Smooth muscle cell (in vitro differentiated cells): ENCODE measurements at regions not wholly inside any gene's neighbourhood (a gene's known extent, or its start where the extent isn't known, plus 50 kb on each side); places are given as distances from the start of the nearest gene placed in this dataset.

Experiments used
- DNase-seq: peaks from one replicate; lab custom pipeline; 2025; ENCODE audit not compliant: unreplicated experiment; lab: John Stamatoyannopoulos, UW
- H2AFZ ChIP-seq: fragments of 200-600 bp; sonication (generic); 2 replicates; pipeline ENCODE4 v1.6.0; 2016; ENCODE audit warnings: antibody characterized with exemption, low read depth, mild to moderate bottlenecking
- H3F3A ChIP-seq: fragments of 200-600 bp; sonication (generic); 2 replicates; pipeline ENCODE4 v1.6.0; 2017; ENCODE audit warnings: antibody characterized with exemption, low read depth
- H3K27ac ChIP-seq: fragments of 200-600 bp; sonication (generic); 2 replicates; pipeline ENCODE4 v1.5.1; 2016; ENCODE audit warnings: low read depth, mild to moderate bottlenecking
- H3K27me3 ChIP-seq: fragments of 200-600 bp; sonication (generic); 2 replicates; pipeline ENCODE4 v1.6.1; 2016; ENCODE audit warnings: low read depth, mild to moderate bottlenecking
- H3K36me3 ChIP-seq: fragments of 200-600 bp; sonication (generic); 2 replicates; pipeline ENCODE4 v1.5.1; 2016; ENCODE audit warnings: low read depth
- H3K4me1 ChIP-seq: fragments of 200-600 bp; sonication (generic); 2 replicates; pipeline ENCODE4 v1.5.1; 2016; ENCODE audit warnings: low read depth
- H3K4me2 ChIP-seq: fragments of 200-600 bp; sonication (generic); 2 replicates; pipeline ENCODE4 v1.6.0; 2016; ENCODE audit warnings: mild to moderate bottlenecking
- H3K4me3 ChIP-seq: fragments of 200-600 bp; sonication (generic); 2 replicates; pipeline ENCODE4 v1.5.1; 2016; ENCODE audit warnings: mild to moderate bottlenecking
- H3K79me2 ChIP-seq: fragments of 200-600 bp; sonication (generic); 2 replicates; pipeline ENCODE4 v1.6.0; 2016; ENCODE audit warnings: low read depth, mild to moderate bottlenecking
- H3K9ac ChIP-seq: fragments of 200-600 bp; sonication (generic); 2 replicates; pipeline ENCODE4 v1.6.0; 2016; ENCODE audit warnings: low read depth
- H3K9me3 ChIP-seq: fragments of 200-600 bp; sonication (generic); replicated peaks from 2 replicates; pipeline ENCODE4 v1.5.1; 2016; ENCODE audit warnings: low read depth
- H4K20me1 ChIP-seq: fragments of 200-600 bp; sonication (generic); 2 replicates; pipeline ENCODE4 v1.6.0; 2016; ENCODE audit warnings: low read depth
- CTCF ChIP-seq: fragments of 200-600 bp; sonication (generic); IDR thresholded peaks from 2 replicates; pipeline ENCODE4 v1.5.1; 2017; ENCODE audit warnings: borderline replicate concordance, mild to moderate bottlenecking, antibody characterized with exemption; ENCODE audit not compliant: insufficient read depth, poor library complexity, severe bottlenecking
- WGBS: methylation state at CpG from one replicate; pipeline ENCODE4 v1.1.7; 2016; ENCODE audit warnings: low lambda C conversion rate; 5-methylcytosine and 5-hydroxymethylcytosine counted together

GRCh38 chr12:25822281-25822680, 136.2 kb upstream of the RASSF8 start:
- Histone ChIP-seq H4K20me1 (no peaks in the 10 kb centered on the region), H2AFZ (no peak overlapping the region), H3K9ac (no peak overlapping the region), H3K79me2 (no peaks in the 10 kb centered on the region), H3K9me3 (no peaks in the 10 kb centered on the region), H3K27me3 (no peaks in the 10 kb centered on the region), H3K36me3 (no peaks in the 10 kb centered on the region), H3K4me3 (no peak overlapping the region), H3K4me2 (no peak overlapping the region), H3F3A (no peaks in the 10 kb centered on the region), H3K4me1 (no peaks in the 10 kb centered on the region), H3K27ac (no peak overlapping the region)
- no peak for TF ChIP-seq CTCF
- no peak for DNase-seq
- 54% methylated on average over 3 of the region's 3 CpGs for WGBS

- no peak overlapping the region for H3K4me2 ChIP-seq
- H3K9me3 ChIP-seq = no peaks in the 10 kb centered on the region
- DNase-seq = no peak
- WGBS = 94% methylated on average over 2 of the region's 2 CpGs
- H3K36me3 ChIP-seq = no peaks in the 10 kb centered on the region
- H3K4me3 ChIP-seq = no peak overlapping the region
- H3K27me3 ChIP-seq = no peaks in the 10 kb centered on the region
- no peak for TF ChIP-seq CTCF
- H3K79me2 ChIP-seq = no peaks in the 10 kb centered on the region
- H3K9ac ChIP-seq = no peak overlapping the region
- H3K4me1 ChIP-seq = no peaks in the 10 kb centered on the region
- no peak overlapping the region for H3K27ac ChIP-seq
- no peaks in the 10 kb centered on the region for H3F3A ChIP-seq
- no peaks in the 10 kb centered on the region for H4K20me1 ChIP-seq
- H2AFZ ChIP-seq = no peak overlapping the region
These were observed 133.7 kb upstream of the RASSF8 start for GRCh38 chr12:25824734-25825133.

GRCh38 chr12:25825446-25825845, 133.0 kb upstream of the RASSF8 start:
- H3K9ac ChIP-seq = no peak overlapping the region
- H4K20me1 ChIP-seq = no peaks in the 10 kb centered on the region
- no peak overlapping the region for H3K4me3 ChIP-seq
- H3K9me3 ChIP-seq = no peaks in the 10 kb centered on the region
- no peaks in the 10 kb centered on the region for H3K36me3 ChIP-seq
- no peaks in the 10 kb centered on the region for H3K79me2 ChIP-seq
- no peak overlapping the region for H3K27ac ChIP-seq
- H3K27me3 ChIP-seq = no peaks in the 10 kb centered on the region
- no peak for DNase-seq
- WGBS = 95% methylated on average over 6 of the region's 6 CpGs
- H2AFZ ChIP-seq = no peak overlapping the region
- no peak overlapping the region for H3K4me2 ChIP-seq
- no peaks in the 10 kb centered on the region for H3F3A ChIP-seq
- H3K4me1 ChIP-seq = no peaks in the 10 kb centered on the region
- TF ChIP-seq CTCF = no peak

- H3K27ac ChIP-seq = no peak overlapping the region
- no peak overlapping the region for H3K9ac ChIP-seq
- TF ChIP-seq CTCF = no peak
- no peaks in the 10 kb centered on the region for H3K4me1 ChIP-seq
- H3K79me2 ChIP-seq = no peaks in the 10 kb centered on the region
- no peaks in the 10 kb centered on the region for H3F3A ChIP-seq
- no peaks in the 10 kb centered on the region for H4K20me1 ChIP-seq
- 98% methylated on average over 1 of the region's 1 CpG for WGBS
- H3K27me3 ChIP-seq = no peaks in the 10 kb centered on the region
- H2AFZ ChIP-seq = no peak overlapping the region
- H3K4me3 ChIP-seq = no peak overlapping the region
- no peaks in the 10 kb centered on the region for H3K36me3 ChIP-seq
- no peak overlapping the region for H3K4me2 ChIP-seq
- H3K9me3 ChIP-seq = no peaks in the 10 kb centered on the region
- DNase-seq = no peak
These were observed 131.3 kb upstream of the RASSF8 start for GRCh38 chr12:25827141-25827540.
